Fibroblast of lung (primary cell): ENCODE measurements at regions not wholly inside any gene's neighbourhood (a gene's known extent, or its start where the extent isn't known, plus 50 kb on each side); places are given as distances from the start of the nearest gene placed in this dataset.

Experiments
- DNase-seq, 2 donors: peaks; one replicate each; pipeline versions ENCODE4 v3.0.0 to v3.0.0-alpha.2; 2010; ENCODE audit warnings: low read depth in 2 of 2
- H2AFZ ChIP-seq: 2 replicates; pipeline ENCODE4 v1.5.1; 2012; ENCODE audit warnings: low read length, control low read depth, inconsistent platforms
- H3K27ac ChIP-seq: 2 replicates; pipeline ENCODE4 v1.5.1; 2011; ENCODE audit warnings: low read length, control low read depth; ENCODE audit not compliant: insufficient read depth
- H3K27me3 ChIP-seq: 2 replicates; pipeline ENCODE4 v1.5.1; 2011; ENCODE audit warnings: mild to moderate bottlenecking, low read length; ENCODE audit not compliant: control insufficient read depth, insufficient read depth
- H3K36me3 ChIP-seq: 2 replicates; pipeline ENCODE4 v1.5.1; 2011; ENCODE audit warnings: low read length; ENCODE audit not compliant: control insufficient read depth, insufficient read depth
- H3K4me1 ChIP-seq: 2 replicates; pipeline ENCODE4 v1.5.1; 2011; ENCODE audit warnings: low read length; ENCODE audit not compliant: control insufficient read depth, insufficient read depth; ENCODE audit errors: extremely low read depth
- H3K4me2 ChIP-seq: 2 replicates; pipeline ENCODE4 v1.5.1; 2011; ENCODE audit warnings: low read length, control low read depth; ENCODE audit not compliant: insufficient read depth; ENCODE audit errors: extremely low read depth
- H3K4me3 ChIP-seq, 4 experiments: fragments of 200-600 bp in 1 of 4; sonication (generic) in 1 of 4; replicated peaks in 1 of 4; 2 replicates each; pipeline ENCODE4 v1.5.1; 2011 to 2016; ENCODE audit warnings: low read length in 4 of 4, low read depth in 3 of 4, mild to moderate bottlenecking in 3 of 4, control low read depth in 2 of 4, inconsistent platforms in 1 of 4, mixed read lengths in 1 of 4; ENCODE audit not compliant: insufficient read depth in 1 of 4; ENCODE audit errors: control extremely low read depth in 1 of 4
- H3K79me2 ChIP-seq: 2 replicates; pipeline ENCODE4 v1.5.1; 2012; ENCODE audit warnings: mild to moderate bottlenecking, low read length, inconsistent platforms; ENCODE audit not compliant: control insufficient read depth, insufficient read depth
- H3K9ac ChIP-seq: 2 replicates; pipeline ENCODE4 v1.5.1; 2011; ENCODE audit warnings: mild to moderate bottlenecking, low read length, control low read depth; ENCODE audit not compliant: insufficient read depth
- H3K9me3 ChIP-seq: 2 replicates; pipeline ENCODE4 v1.5.1; 2012; ENCODE audit warnings: low read depth, low read length; ENCODE audit not compliant: control insufficient read depth, insufficient read depth
- H4K20me1 ChIP-seq: 2 replicates; pipeline ENCODE4 v1.5.1; 2011; ENCODE audit warnings: low read length; ENCODE audit not compliant: control insufficient read depth, insufficient read depth; ENCODE audit errors: extremely low read depth
- EZH2 ChIP-seq: IDR thresholded peaks from 2 replicates; pipeline ENCODE4 v1.5.1; 2012; ENCODE audit warnings: low read length, control low read depth, mild to moderate bottlenecking; ENCODE audit errors: missing control alignments
- TF ChIP-seq, protein P1 (sequence below), 2 donors: IDR thresholded peaks in 1 of 2; conservative IDR thresholded peaks in 1 of 2; 1 replicate in 1 of 2; 2 replicates in 1 of 2; pipeline ENCODE4 v1.5.1; 2011 to 2012; ENCODE audit warnings: low read length in 2 of 2, control low read depth in 1 of 2, inconsistent platforms in 1 of 2, low read depth in 1 of 2, mild to moderate bottlenecking in 1 of 2

DNA sequence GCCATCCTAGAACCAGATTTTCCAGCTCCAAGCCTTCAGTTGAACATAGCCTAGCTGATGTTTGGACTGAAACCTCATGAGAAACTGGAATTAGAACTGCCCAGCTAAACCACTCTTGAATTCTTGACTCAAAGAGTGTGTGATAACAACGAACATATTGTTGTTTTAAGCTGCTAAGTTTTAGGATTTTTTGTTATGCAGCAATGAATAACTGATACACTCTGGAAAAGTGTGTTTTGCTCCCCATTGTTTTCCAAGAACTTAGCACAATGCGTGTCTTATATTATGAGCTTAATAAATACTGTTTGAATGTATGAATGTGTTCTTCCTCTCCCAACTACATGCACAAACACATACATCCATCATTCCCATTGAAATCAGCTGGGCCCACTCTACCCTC lies 379.6 kb downstream of the EDEM1 start:
- Histone ChIP-seq H3K79me2 (no peaks in the 10 kb centered on the region), H3K9me3 (no peaks in the 10 kb centered on the region), H2AFZ (no peak overlapping the region), H3K4me3 (no peak overlapping the region), H3K9ac (no peak overlapping the region), H3K27me3 (no peaks in the 10 kb centered on the region), H3K4me2 (no peak overlapping the region), H3K4me1 (no peaks in the 10 kb centered on the region), H3K27ac (no peak overlapping the region), H4K20me1 (no peaks in the 10 kb centered on the region), H3K36me3 (no peaks in the 10 kb centered on the region)
- TF ChIP-seq, protein P1, sequence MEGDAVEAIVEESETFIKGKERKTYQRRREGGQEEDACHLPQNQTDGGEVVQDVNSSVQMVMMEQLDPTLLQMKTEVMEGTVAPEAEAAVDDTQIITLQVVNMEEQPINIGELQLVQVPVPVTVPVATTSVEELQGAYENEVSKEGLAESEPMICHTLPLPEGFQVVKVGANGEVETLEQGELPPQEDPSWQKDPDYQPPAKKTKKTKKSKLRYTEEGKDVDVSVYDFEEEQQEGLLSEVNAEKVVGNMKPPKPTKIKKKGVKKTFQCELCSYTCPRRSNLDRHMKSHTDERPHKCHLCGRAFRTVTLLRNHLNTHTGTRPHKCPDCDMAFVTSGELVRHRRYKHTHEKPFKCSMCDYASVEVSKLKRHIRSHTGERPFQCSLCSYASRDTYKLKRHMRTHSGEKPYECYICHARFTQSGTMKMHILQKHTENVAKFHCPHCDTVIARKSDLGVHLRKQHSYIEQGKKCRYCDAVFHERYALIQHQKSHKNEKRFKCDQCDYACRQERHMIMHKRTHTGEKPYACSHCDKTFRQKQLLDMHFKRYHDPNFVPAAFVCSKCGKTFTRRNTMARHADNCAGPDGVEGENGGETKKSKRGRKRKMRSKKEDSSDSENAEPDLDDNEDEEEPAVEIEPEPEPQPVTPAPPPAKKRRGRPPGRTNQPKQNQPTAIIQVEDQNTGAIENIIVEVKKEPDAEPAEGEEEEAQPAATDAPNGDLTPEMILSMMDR (conservative IDR thresholded peaks at IDR 0.05 in 1 of 2, IDR thresholded peaks at IDR 0.05 in 1 of 2; ENCODE audit: low read depth in 1 of 2, low read length in 2 of 2), result no peak
- TF ChIP-seq EZH2, result no peak
- DNase-seq, result no peak

DNA sequence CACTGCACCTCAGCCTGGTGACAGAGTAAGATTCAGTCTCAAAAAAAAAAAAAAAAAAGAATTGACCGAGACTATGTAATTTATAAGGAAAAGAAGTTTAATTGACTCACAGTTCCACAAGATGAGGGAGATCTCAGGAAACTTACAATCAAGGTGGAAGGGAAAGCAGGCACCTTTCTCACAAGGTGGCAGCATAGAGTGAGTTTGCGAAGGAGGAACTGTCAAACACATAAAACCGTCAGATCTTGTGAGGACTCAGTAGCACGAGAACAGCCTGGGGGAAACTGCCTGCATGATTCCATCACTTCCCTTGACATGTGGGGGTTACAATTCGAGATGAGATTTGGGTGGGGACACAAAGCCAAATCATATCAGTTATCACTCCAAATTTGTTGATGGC lies 380.9 kb downstream of the EDEM1 start:
- Histone ChIP-seq H3K79me2 (no peaks in the 10 kb centered on the region), H3K4me2 (no peak overlapping the region), H3K9me3 (no peaks in the 10 kb centered on the region), H3K27ac (no peak overlapping the region), H3K9ac (no peak overlapping the region), H3K4me3 (no peak overlapping the region), H4K20me1 (no peaks in the 10 kb centered on the region), H2AFZ (no peak overlapping the region), H3K36me3 (no peaks in the 10 kb centered on the region), H3K4me1 (no peaks in the 10 kb centered on the region), H3K27me3 (no peaks in the 10 kb centered on the region)
- TF ChIP-seq, protein P1 (conservative IDR thresholded peaks at IDR 0.05 in 1 of 2, IDR thresholded peaks at IDR 0.05 in 1 of 2; ENCODE audit: low read depth in 1 of 2, low read length in 2 of 2), result no peak
- no peak for TF ChIP-seq EZH2
- DNase-seq, result no peak

DNA sequence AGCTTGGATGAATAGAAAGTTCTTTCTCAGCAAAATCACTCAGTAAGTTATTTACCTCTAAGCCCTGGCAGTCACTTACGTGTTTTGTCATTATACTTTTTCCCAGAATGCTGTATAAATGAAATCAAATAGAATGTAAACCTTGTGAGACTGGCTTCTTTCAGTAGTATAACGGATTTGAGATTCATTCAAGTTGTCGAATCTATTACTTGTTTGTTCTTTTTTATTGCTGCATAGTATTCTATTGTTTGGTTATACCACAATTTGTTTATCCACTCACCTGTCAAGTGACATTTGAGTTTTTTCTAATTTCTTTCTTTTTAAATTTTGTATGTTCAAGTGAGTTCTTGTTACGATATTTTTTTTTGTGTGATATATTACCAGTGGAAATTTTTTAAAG lies 381.6 kb downstream of the EDEM1 start:
- Histone ChIP-seq H3K4me2 (no peak overlapping the region), H3K79me2 (no peaks in the 10 kb centered on the region), H3K9ac (no peak overlapping the region), H3K27ac (no peak overlapping the region), H2AFZ (no peak overlapping the region), H3K27me3 (no peaks in the 10 kb centered on the region), H3K4me1 (no peaks in the 10 kb centered on the region), H3K4me3 (no peak overlapping the region), H3K9me3 (no peaks in the 10 kb centered on the region), H3K36me3 (no peaks in the 10 kb centered on the region), H4K20me1 (no peaks in the 10 kb centered on the region)
- DNase-seq, result no peak
- TF ChIP-seq EZH2, result no peak
- TF ChIP-seq, protein P1 (conservative IDR thresholded peaks at IDR 0.05 in 1 of 2, IDR thresholded peaks at IDR 0.05 in 1 of 2; ENCODE audit: low read depth in 1 of 2, low read length in 2 of 2), result no peak
